PC-3 (cell line): ENCODE measurements at regions not wholly inside any gene's neighbourhood (a gene's known extent, or its start where the extent isn't known, plus 50 kb on each side); places are given as distances from the start of the nearest gene placed in this dataset.
A peak's percentile ranks its signal among the peaks of the same experiment; 100 is the strongest.

Source experiments
- ATAC-seq: fragments of 200-7000 bp; cut with Tn5 transposase; 2 replicates; pipeline ENCODE4 v1.9.1; 2020; ENCODE audit warnings: mild to moderate bottlenecking, moderate library complexity
- BruUV-seq: library from RNA; stranded (reverse); fragments of 400-500 nt; replicated peaks from 2 replicates; lab custom pipeline; 2021; lab: Mats Ljungman, UMichigan
- CTCF ChIA-PET: fragments of 300-600 bp; sonication (Branson Sonifier 250); formaldehyde crosslinking; loops from one replicate; lab custom pipeline; 2022; ENCODE audit warnings: antibody characterized with exemption; lab: Charles Lee
- POLR2A ChIA-PET: fragments of 300-600 bp; sonication (Branson Sonifier 250); formaldehyde crosslinking; loops from one replicate; lab custom pipeline; 2022; ENCODE audit warnings: antibody characterized with exemption; ENCODE audit not compliant: unreplicated experiment; lab: Charles Lee
- DNase-seq: peaks from one replicate; pipeline ENCODE4 v3.0.0-alpha.2; 2015
- H2AFZ ChIP-seq: fragments of 300-600 bp; sonication (generic); 2 replicates; pipeline ENCODE4 v1.6.0; 2016; ENCODE audit warnings: antibody characterized with exemption, low read length
- H3F3A ChIP-seq: fragments of 300-600 bp; sonication (generic); one replicate; pipeline ENCODE4 v1.6.0; 2017; ENCODE audit warnings: antibody characterized with exemption, low read length, control low read depth, mild to moderate bottlenecking; ENCODE audit not compliant: unreplicated experiment
- H3K27ac ChIP-seq: fragments of 300-600 bp; sonication (generic); 2 replicates; pipeline ENCODE4 v1.5.1; 2016; ENCODE audit warnings: mild to moderate bottlenecking, low read length
- H3K27me3 ChIP-seq: fragments of 300-600 bp; sonication (generic); 2 replicates; pipeline ENCODE4 v1.6.1; 2016; ENCODE audit warnings: low read length, mixed read lengths
- H3K36me3 ChIP-seq: fragments of 300-600 bp; sonication (generic); 2 replicates; pipeline ENCODE4 v1.6.1; 2016; ENCODE audit warnings: low read depth, mixed run types, low read length, mixed read lengths
- H3K4me1 ChIP-seq: fragments of 300-600 bp; sonication (generic); 2 replicates; pipeline ENCODE4 v1.5.1; 2016; ENCODE audit warnings: low read length; ENCODE audit not compliant: insufficient read depth
- H3K4me2 ChIP-seq: fragments of 300-600 bp; sonication (generic); 2 replicates; pipeline ENCODE4 v1.6.0; 2016; ENCODE audit warnings: low read length
- H3K4me3 ChIP-seq: fragments of 300-600 bp; sonication (generic); 2 replicates; pipeline ENCODE4 v1.5.1; 2016; ENCODE audit warnings: mild to moderate bottlenecking, low read length, mixed read lengths
- H3K79me2 ChIP-seq: fragments of 300-600 bp; sonication (generic); 2 replicates; pipeline ENCODE4 v1.6.1; 2017; ENCODE audit warnings: low read length, mixed read lengths
- H3K9ac ChIP-seq: fragments of 300-600 bp; sonication (generic); 2 replicates; pipeline ENCODE4 v1.6.0; 2016; ENCODE audit warnings: mild to moderate bottlenecking, low read length
- H3K9me2 ChIP-seq: fragments of 300-600 bp; sonication (generic); replicated peaks from 2 replicates; pipeline ENCODE4 v1.6.1; 2016; ENCODE audit warnings: mixed run types, low read length, mixed read lengths
- H3K9me3 ChIP-seq: fragments of 300-600 bp; sonication (generic); 2 replicates; pipeline ENCODE4 v1.6.1; 2016; ENCODE audit warnings: low read length, mixed read lengths
- H4K20me1 ChIP-seq: fragments of 300-600 bp; sonication (generic); 2 replicates; pipeline ENCODE4 v1.6.1; 2016; ENCODE audit warnings: low read length, mixed read lengths
- CTCF ChIP-seq: fragments of 300-600 bp; sonication (generic); conservative IDR thresholded peaks from 2 replicates; pipeline ENCODE4 v1.5.1; 2017; ENCODE audit warnings: antibody characterized with exemption, low read depth, mild to moderate bottlenecking, low read length
- EZH2 ChIP-seq: fragments of 300-600 bp; sonication (generic); IDR thresholded peaks from one replicate; pipeline ENCODE4 v1.6.1; 2017; ENCODE audit warnings: antibody characterized with exemption, mild to moderate bottlenecking, low read length; ENCODE audit not compliant: unreplicated experiment
- EZH2phosphoT487 ChIP-seq: fragments of 300-600 bp; sonication (generic); IDR thresholded peaks from 2 replicates; pipeline ENCODE4 v1.6.1; 2018; ENCODE audit warnings: mild to moderate bottlenecking, antibody characterized with exemption, low read length, borderline replicate concordance
- intact Hi-C: fragments of 100-400 bp; cut with micrococcal nuclease; formaldehyde crosslinking; loops from 2 replicates; pipeline ENCODE4 v1.9.0; 2023

- Histone ChIP-seq H3K4me2 (no peak overlapping the region), H3K9me2 (no peaks in the 10 kb centered on the region), H3F3A (no peaks in the 10 kb centered on the region), H4K20me1 (no peaks in the 10 kb centered on the region), H3K36me3 (no peaks in the 10 kb centered on the region), H3K27me3 (peaks cover 39% of the 10 kb centered on the region), H3K9ac (no peak overlapping the region), H3K4me1 (no peaks in the 10 kb centered on the region), H2AFZ (no peak overlapping the region), H3K9me3 (no peaks in the 10 kb centered on the region), H3K4me3 (no peak overlapping the region), H3K79me2 (no peaks in the 10 kb centered on the region), H3K27ac (no peak overlapping the region)
- no TSS peak for BruUV-seq
- POLR2A ChIA-PET, result no interaction called here
- ATAC-seq (no peak), DNase-seq (no peak)
- CTCF ChIA-PET, result no interaction called here
- intact Hi-C loops, result no loop called here
- TF ChIP-seq CTCF (no peak), EZH2 (no peak), EZH2phosphoT487 (no peak)
Measured at GRCh38 chr9:36770025-36770424, 197.3 kb downstream of the MELK start.

- POLR2A ChIA-PET, result interaction anchor here (0.6 kb wide), 1 partner anchor 81 kb away, joined by 3 read pairs; no protein-coding TSS in a partner anchor
Measured at GRCh38 chr9:36772449-36773403, 200.0 kb downstream of the MELK start.

More at GRCh38 chr9:36772449-36773403, 200.0 kb downstream of the MELK start:
- Histone ChIP-seq H3K4me2 (no peak overlapping the region), H3K36me3 (no peaks in the 10 kb centered on the region), H3K9ac (no peak overlapping the region), H3K27ac (no peak overlapping the region), H2AFZ (no peak overlapping the region), H3K9me3 (no peaks in the 10 kb centered on the region), H3K4me3 (no peak overlapping the region), H4K20me1 (no peaks in the 10 kb centered on the region), H3K4me1 (no peaks in the 10 kb centered on the region), H3K27me3 (peaks cover 53% of the 10 kb centered on the region), H3F3A (no peaks in the 10 kb centered on the region), H3K79me2 (no peaks in the 10 kb centered on the region), H3K9me2 (no peaks in the 10 kb centered on the region)
- peak; percentile 31; the same call in 1 of the 2 replicates for ATAC-seq
- no peak for TF ChIP-seq EZH2
- TF ChIP-seq CTCF, result no peak
- no peak for TF ChIP-seq EZH2phosphoT487
- BruUV-seq, result no TSS peak
- DNase-seq, result peak; percentile 29
- CTCF ChIA-PET, result no interaction called here
- intact Hi-C loops, result no loop called here
